Mesothelial cell of epicardium (in vitro differentiated cells): ENCODE measurements at regions not wholly inside any gene's neighbourhood (a gene's known extent, or its start where the extent isn't known, plus 50 kb on each side); places are given as distances from the start of the nearest gene placed in this dataset.

Source experiments
- DNase-seq, 2 experiments: peaks; one replicate each; pipeline ENCODE4 v3.0.0; 2021; ENCODE audit warnings: low spot score in 2 of 2; ENCODE audit not compliant: unreplicated experiment in 2 of 2
- H3K27ac Mint-ChIP-seq: 2 replicates; pipeline ENCODE4 v1.8.0; 2021; ENCODE audit warnings: mixed read lengths
- H3K27me3 Mint-ChIP-seq: 2 replicates; pipeline ENCODE4 v1.8.0; 2021; ENCODE audit warnings: low read depth, mixed read lengths
- H3K36me3 Mint-ChIP-seq: 2 replicates; pipeline ENCODE4 v1.8.0; 2021; ENCODE audit warnings: mixed read lengths
- H3K4me1 Mint-ChIP-seq: 2 replicates; pipeline ENCODE4 v1.8.0; 2021; ENCODE audit warnings: mixed read lengths
- H3K4me3 Mint-ChIP-seq: 2 replicates; pipeline ENCODE4 v1.8.0; 2021; ENCODE audit warnings: mild to moderate bottlenecking, moderate library complexity, mixed read lengths
- H3K9me3 Mint-ChIP-seq: 2 replicates; pipeline ENCODE4 v1.8.0; 2021; ENCODE audit warnings: mixed read lengths
- CTCF ChIP-seq: fragments of 200-600 bp; sonication (generic); IDR thresholded peaks from one replicate; pipeline ENCODE4 v1.5.0; 2021; ENCODE audit warnings: antibody characterized with exemption; ENCODE audit not compliant: unreplicated experiment

DNA sequence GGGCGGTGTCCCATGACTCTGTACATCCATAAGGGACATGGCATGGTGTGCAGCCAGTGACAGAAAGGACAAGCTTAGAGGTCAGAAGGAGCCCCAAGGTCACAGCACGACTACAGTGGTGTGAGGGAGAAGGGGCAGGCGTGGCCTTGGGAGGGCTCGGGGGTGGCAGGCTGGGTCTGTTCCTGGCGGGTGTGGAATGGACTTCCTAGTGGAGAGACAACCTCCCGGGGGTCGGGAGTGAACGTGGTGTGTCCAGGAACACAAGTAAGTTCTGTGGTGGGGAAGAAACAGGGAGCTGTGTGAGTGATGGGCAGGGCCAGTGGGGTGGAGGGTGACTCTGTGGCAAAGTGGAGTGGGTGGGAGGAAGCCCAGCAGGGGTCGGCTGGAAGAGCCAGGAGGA lies 279.3 kb downstream of the TEX29 start:
- TF ChIP-seq CTCF = no peak
- H3K27ac Mint-ChIP-seq = no peak overlapping the region
- H3K36me3 Mint-ChIP-seq = no peaks in the 10 kb centered on the region
- H3K4me3 Mint-ChIP-seq = no peak overlapping the region
- H3K27me3 Mint-ChIP-seq = peaks cover 70% of the 10 kb centered on the region
- no peak for DNase-seq
- H3K9me3 Mint-ChIP-seq = no peaks in the 10 kb centered on the region
- H3K4me1 Mint-ChIP-seq = no peaks in the 10 kb centered on the region

DNA sequence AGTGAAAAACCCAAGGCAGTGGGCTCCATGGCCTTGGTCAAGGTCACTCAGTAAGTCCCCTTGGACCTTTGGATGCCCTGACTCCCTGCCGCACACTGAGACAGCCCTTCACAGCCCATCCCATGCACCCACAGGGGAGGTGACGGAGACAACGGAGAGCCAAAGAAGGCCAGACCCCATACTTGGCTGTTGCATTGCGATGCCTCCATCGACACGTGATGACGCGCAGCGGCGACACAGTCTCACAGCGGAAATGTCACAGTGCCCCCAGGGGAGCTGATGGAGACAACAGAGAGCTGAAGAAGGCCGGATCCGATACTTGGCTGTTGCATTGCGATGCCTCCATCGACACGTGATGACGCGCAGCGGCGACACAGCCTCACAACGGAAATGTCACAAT lies 282.4 kb downstream of the TEX29 start:
- no peaks in the 10 kb centered on the region for H3K36me3 Mint-ChIP-seq
- H3K9me3 Mint-ChIP-seq = no peaks in the 10 kb centered on the region
- no peak overlapping the region for H3K4me3 Mint-ChIP-seq
- no peaks in the 10 kb centered on the region for H3K4me1 Mint-ChIP-seq
- DNase-seq = no peak
- H3K27ac Mint-ChIP-seq = no peak overlapping the region
- no peak for TF ChIP-seq CTCF
- H3K27me3 Mint-ChIP-seq = peaks cover 63% of the 10 kb centered on the region

GRCh38 chr13:111604097-111604496 lies 283.7 kb downstream of the TEX29 start:
- DNase-seq = no peak
- Mint-ChIP-seq H3K4me1 (no peaks in the 10 kb centered on the region), H3K9me3 (no peaks in the 10 kb centered on the region), H3K27ac (no peak overlapping the region), H3K27me3 (peaks cover 59% of the 10 kb centered on the region), H3K36me3 (no peaks in the 10 kb centered on the region), H3K4me3 (no peak overlapping the region)
- no peak for TF ChIP-seq CTCF

DNA sequence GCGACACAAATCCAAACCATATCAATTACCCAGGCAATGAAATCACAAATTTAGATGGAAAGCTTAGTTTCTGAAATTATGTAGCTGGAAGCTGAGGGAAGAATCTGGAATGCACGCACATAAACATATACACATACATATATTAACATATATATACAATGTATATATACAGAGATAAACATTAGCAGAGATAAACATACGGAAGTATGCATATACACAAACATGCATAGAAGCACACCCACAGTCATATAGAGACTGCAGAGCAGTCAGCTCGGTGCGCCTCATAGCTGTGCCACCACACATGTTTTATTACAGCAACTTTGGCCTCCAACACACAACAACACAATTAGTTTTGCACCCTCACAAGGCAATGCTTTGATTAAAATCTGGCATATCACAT lies 288.1 kb downstream of the TEX29 start:
- Mint-ChIP-seq H3K36me3 (no peaks in the 10 kb centered on the region), H3K9me3 (no peaks in the 10 kb centered on the region), H3K27ac (no peak overlapping the region), H3K27me3 (peaks cover 52% of the 10 kb centered on the region), H3K4me3 (no peak overlapping the region), H3K4me1 (no peaks in the 10 kb centered on the region)
- no peak for DNase-seq
- TF ChIP-seq CTCF = no peak

DNA sequence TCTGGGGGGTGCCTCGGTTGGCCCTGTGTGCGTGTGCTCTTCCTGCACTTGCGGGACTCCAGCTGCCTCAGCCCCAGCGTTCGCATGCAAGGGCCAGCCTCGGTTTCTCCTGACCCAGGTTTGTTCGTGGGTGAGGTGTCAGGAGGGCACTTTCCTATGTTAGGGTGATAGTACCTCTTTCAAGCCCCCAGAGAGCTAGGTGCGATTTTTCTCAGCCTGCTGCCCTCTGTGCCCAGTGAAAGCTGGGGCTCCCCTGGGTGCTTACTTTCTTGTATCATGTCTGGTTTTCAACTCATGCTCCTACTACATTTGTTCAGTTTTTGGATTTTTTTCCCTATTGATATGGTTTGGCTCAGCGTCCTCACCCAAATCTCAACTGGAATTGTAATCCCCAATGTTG lies 289.2 kb downstream of the TEX29 start:
- no peak for TF ChIP-seq CTCF
- Mint-ChIP-seq H3K27ac (no peak overlapping the region), H3K9me3 (no peaks in the 10 kb centered on the region), H3K4me1 (no peaks in the 10 kb centered on the region), H3K4me3 (no peak overlapping the region), H3K36me3 (no peaks in the 10 kb centered on the region), H3K27me3 (peaks cover 49% of the 10 kb centered on the region)
- no peak for DNase-seq

DNA sequence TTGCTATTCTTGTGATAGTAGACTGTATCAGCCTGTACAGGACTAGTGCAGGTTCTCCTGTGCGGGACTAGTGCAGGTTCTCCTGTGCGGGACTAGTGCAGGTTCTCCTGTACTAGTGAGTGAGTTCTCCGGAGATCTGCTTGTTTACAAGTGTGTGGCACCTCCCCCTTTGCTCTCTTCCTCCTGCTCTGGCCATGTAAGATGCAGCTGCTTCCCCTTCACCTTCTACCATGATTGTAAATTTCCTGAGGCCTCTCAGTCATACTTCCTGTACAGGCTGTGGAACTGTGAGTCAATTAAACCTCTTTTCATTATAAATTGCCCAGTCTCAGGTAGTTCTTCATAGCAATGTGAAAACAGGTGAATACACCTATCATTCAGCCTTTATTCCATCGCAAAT lies 289.6 kb downstream of the TEX29 start:
- no peak for TF ChIP-seq CTCF
- no peaks in the 10 kb centered on the region for H3K4me1 Mint-ChIP-seq
- H3K36me3 Mint-ChIP-seq = no peaks in the 10 kb centered on the region
- H3K27me3 Mint-ChIP-seq = peaks cover 54% of the 10 kb centered on the region
- no peaks in the 10 kb centered on the region for H3K9me3 Mint-ChIP-seq
- no peak overlapping the region for H3K27ac Mint-ChIP-seq
- H3K4me3 Mint-ChIP-seq = no peak overlapping the region
- no peak for DNase-seq
